GM23248 (cell line): ENCODE measurements at regions not wholly inside any gene's neighbourhood (a gene's known extent, or its start where the extent isn't known, plus 50 kb on each side); places are given as distances from the start of the nearest gene placed in this dataset.

Source experiments
- DNase-seq: peaks from one replicate; pipeline ENCODE4 v3.0.0-alpha.2; 2015
- H2AFZ ChIP-seq: fragments of 200-600 bp; sonication (generic); 2 replicates; pipeline ENCODE4 v1.6.1; 2016; ENCODE audit warnings: antibody characterized with exemption
- H3F3A ChIP-seq: fragments of 200-600 bp; sonication (generic); 2 replicates; pipeline ENCODE4 v1.6.1; 2016; ENCODE audit warnings: mild to moderate bottlenecking, antibody characterized with exemption, mixed run types; ENCODE audit not compliant: insufficient read depth
- H3K27ac ChIP-seq: fragments of 200-600 bp; sonication (generic); 2 replicates; pipeline ENCODE4 v1.5.1; 2016; ENCODE audit warnings: mild to moderate bottlenecking
- H3K27me3 ChIP-seq: fragments of 200-600 bp; sonication (generic); replicated peaks from 2 replicates; pipeline ENCODE4 v1.6.1; 2016; ENCODE audit warnings: mild to moderate bottlenecking; ENCODE audit not compliant: insufficient read depth
- H3K36me3 ChIP-seq: fragments of 200-600 bp; sonication (generic); 2 replicates; pipeline ENCODE4 v1.6.1; 2016; ENCODE audit warnings: low read depth, mild to moderate bottlenecking
- H3K4me1 ChIP-seq: fragments of 200-600 bp; sonication (generic); 2 replicates; pipeline ENCODE4 v1.6.1; 2016; ENCODE audit warnings: mild to moderate bottlenecking; ENCODE audit not compliant: insufficient read depth
- H3K4me2 ChIP-seq: fragments of 200-600 bp; sonication (generic); one replicate; pipeline ENCODE4 v1.6.1; 2016; ENCODE audit warnings: mild to moderate bottlenecking; ENCODE audit not compliant: unreplicated experiment
- H3K4me3 ChIP-seq: fragments of 200-600 bp; sonication (generic); 2 replicates; pipeline ENCODE4 v1.5.1; 2016; ENCODE audit warnings: mild to moderate bottlenecking
- H3K79me2 ChIP-seq: fragments of 200-600 bp; sonication (generic); 2 replicates; pipeline ENCODE4 v1.6.1; 2016; ENCODE audit warnings: mild to moderate bottlenecking; ENCODE audit not compliant: insufficient read depth
- H3K9ac ChIP-seq: fragments of 200-600 bp; sonication (generic); 2 replicates; pipeline ENCODE4 v1.6.1; 2016; ENCODE audit warnings: mild to moderate bottlenecking
- H3K9me2 ChIP-seq: fragments of 200-600 bp; sonication (generic); 2 replicates; pipeline ENCODE4 v1.6.1; 2016; ENCODE audit warnings: mixed run types, mild to moderate bottlenecking, moderate library complexity; ENCODE audit not compliant: insufficient read depth
- H3K9me3 ChIP-seq: fragments of 200-600 bp; sonication (generic); one replicate; pipeline ENCODE4 v1.6.1; 2017; ENCODE audit warnings: low read depth
- H4K20me1 ChIP-seq: fragments of 200-600 bp; sonication (generic); 2 replicates; pipeline ENCODE4 v1.6.0; 2016; ENCODE audit not compliant: insufficient read depth
- EZH2 ChIP-seq: fragments of 200-600 bp; sonication (generic); IDR thresholded peaks from 2 replicates; pipeline ENCODE4 v1.6.1; 2018; ENCODE audit warnings: antibody characterized with exemption, mild to moderate bottlenecking; ENCODE audit not compliant: insufficient read depth, poor library complexity, severe bottlenecking
- EZH2phosphoT487 ChIP-seq: fragments of 200-600 bp; sonication (generic); IDR thresholded peaks from 2 replicates; pipeline ENCODE4 v1.6.1; 2018; ENCODE audit warnings: antibody characterized with exemption, moderate library complexity, mild to moderate bottlenecking, low read depth; ENCODE audit not compliant: insufficient read depth
- WGBS, 2 experiments: methylation state at CpG; one replicate each; pipeline ENCODE4 v1.1.6; 2015 to 2017; ENCODE audit warnings: low lambda C conversion rate in 2 of 2, low coverage in 1 of 2; ENCODE audit errors: missing lambda C conversion rate in 2 of 2; 5-methylcytosine and 5-hydroxymethylcytosine counted together
- in situ Hi-C: fragments of 300-500 bp; cut with MboI; formaldehyde crosslinking; loops from 2 replicates; pipeline ENCODE4 v1.15.0; 2020

- H3K4me2 ChIP-seq, result peak overlapping the region; percentile 11
- no peaks in the 10 kb centered on the region for H3K9me2 ChIP-seq
- DNase-seq, result peak; percentile 93
- no peak for TF ChIP-seq EZH2
- TF ChIP-seq EZH2phosphoT487, result no peak
- H2AFZ ChIP-seq, result 0 out of 2 replicates have a peak overlapping the region, but pooled peaks have one; percentile 13
- H3K79me2 ChIP-seq, result no peaks in the 10 kb centered on the region
- 67 to 76% methylated on average over 2 of the region's 2 CpGs for WGBS, 2 experiments
- no peaks in the 10 kb centered on the region for H3K36me3 ChIP-seq
- H3K9ac ChIP-seq, result no peak overlapping the region
- 0 out of 2 replicates have a peak, but pooled peaks cover 5% of the 10 kb centered on the region for H3F3A ChIP-seq
- no peaks in the 10 kb centered on the region for H3K9me3 ChIP-seq
- H4K20me1 ChIP-seq, result no peaks in the 10 kb centered on the region
- peak overlapping the region; percentile 32 for H3K27ac ChIP-seq
- H3K4me1 ChIP-seq, result peaks cover 13% of the 10 kb centered on the region
- no peak overlapping the region for H3K4me3 ChIP-seq
- H3K27me3 ChIP-seq, result no peaks in the 10 kb centered on the region
- in situ Hi-C loops, result loop anchor here (25.0 kb wide), 1 partner anchor 91 kb away; no protein-coding TSS in a partner anchor
These were observed 53.0 kb upstream of the RFX3 start for GRCh38 chr9:3578786-3579185.

- DNase-seq, result no peak
- no peak overlapping the region for H3K9ac ChIP-seq
- H3K4me1 ChIP-seq, result peaks cover 13% of the 10 kb centered on the region
- no peaks in the 10 kb centered on the region for H3K9me3 ChIP-seq
- in situ Hi-C loops, result loop anchor here (25.0 kb wide), 1 partner anchor 89 kb away; no protein-coding TSS in a partner anchor
- H3K4me2 ChIP-seq, result no peak overlapping the region
- H4K20me1 ChIP-seq, result no peaks in the 10 kb centered on the region
- H3K9me2 ChIP-seq, result no peaks in the 10 kb centered on the region
- H3K4me3 ChIP-seq, result no peak overlapping the region
- 78 to 83% methylated on average over 7 of the region's 7 CpGs for WGBS, 2 experiments
- H3K27me3 ChIP-seq, result no peaks in the 10 kb centered on the region
- no peaks in the 10 kb centered on the region for H3K79me2 ChIP-seq
- H2AFZ ChIP-seq, result no peak overlapping the region
- H3K27ac ChIP-seq, result no peak overlapping the region
- no peak for TF ChIP-seq EZH2
- no peak for TF ChIP-seq EZH2phosphoT487
- no peaks in the 10 kb centered on the region for H3K36me3 ChIP-seq
- H3F3A ChIP-seq, result 0 out of 2 replicates have a peak, but pooled peaks cover 5% of the 10 kb centered on the region
These were observed 50.5 kb upstream of the RFX3 start for GRCh38 chr9:3576328-3576727.

DNA sequence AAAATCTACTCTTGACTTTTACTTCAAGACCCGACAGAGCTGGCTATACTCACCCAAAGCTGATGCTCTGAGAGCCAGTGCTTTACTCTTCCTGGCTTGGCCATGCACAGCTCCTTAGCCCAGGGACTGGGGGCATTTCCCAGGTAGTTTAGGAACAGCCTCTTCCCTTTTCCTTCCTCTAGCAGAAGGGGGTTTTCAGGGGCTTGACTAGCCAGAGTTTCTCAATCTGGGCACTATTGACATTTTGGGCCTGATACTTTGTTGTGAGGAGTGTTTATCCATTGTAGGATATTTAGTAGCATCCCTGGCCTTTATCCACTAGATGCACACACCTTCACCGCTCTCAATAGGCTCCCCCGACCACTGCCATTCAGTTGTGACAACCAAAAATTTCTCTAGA lies 50.0 kb upstream of the RFX3 start:
- Histone ChIP-seq H3K4me2 (no peak overlapping the region), H3K27ac (no peak overlapping the region), H3K79me2 (no peaks in the 10 kb centered on the region), H3K9me3 (no peaks in the 10 kb centered on the region), H3K4me1 (peaks cover 13% of the 10 kb centered on the region), H3K4me3 (no peak overlapping the region), H3K9me2 (no peaks in the 10 kb centered on the region), H3K9ac (no peak overlapping the region), H4K20me1 (no peaks in the 10 kb centered on the region), H2AFZ (no peak overlapping the region), H3K36me3 (no peaks in the 10 kb centered on the region), H3K27me3 (no peaks in the 10 kb centered on the region), H3F3A (0 out of 2 replicates have a peak, but pooled peaks cover 5% of the 10 kb centered on the region)
- TF ChIP-seq EZH2 (no peak), EZH2phosphoT487 (no peak)
- DNase-seq, result no peak
- in situ Hi-C loops, result loop anchor here (25.0 kb wide), 1 partner anchor 89 kb away; no protein-coding TSS in a partner anchor
- WGBS, 2 experiments, result 89% methylated on average over 3 of the region's 3 CpGs
